NOMO-1 (cell line): ENCODE measurements at regions not wholly inside any gene's neighbourhood (a gene's known extent, or its start where the extent isn't known, plus 50 kb on each side); places are given as distances from the start of the nearest gene placed in this dataset.

ENCODE experiments used
- DNase-seq, 2 experiments: peaks; one replicate each; lab custom pipeline; 2025; ENCODE audit not compliant: unreplicated experiment in 2 of 2; lab: John Stamatoyannopoulos, UW

GRCh38 chr1:25011943-25012638 lies 82.0 kb upstream of the RUNX3 start:
- DNase-seq, result no peak

GRCh38 chr1:25011275-25011674 lies 81.2 kb upstream of the RUNX3 start:
- no peak for DNase-seq

- no peak for DNase-seq
These were observed 79.7 kb upstream of the RUNX3 start for GRCh38 chr1:25009671-25010262.

- no peak for DNase-seq
These were observed 78.1 kb upstream of the RUNX3 start for GRCh38 chr1:25008192-25008485.

GRCh38 chr1:25007390-25008191 lies 77.5 kb upstream of the RUNX3 start:
- DNase-seq, result peak; percentile 52 to 57

- DNase-seq, result no peak
These were observed 76.7 kb upstream of the RUNX3 start for GRCh38 chr1:25006770-25007169.

GRCh38 chr1:25004355-25004754 lies 74.3 kb upstream of the RUNX3 start:
- DNase-seq, result no peak

- DNase-seq, result no peak
These were observed 73.5 kb upstream of the RUNX3 start for GRCh38 chr1:25003457-25004190.

GRCh38 chr1:25003000-25003399 lies 72.9 kb upstream of the RUNX3 start:
- DNase-seq, result no peak

GRCh38 chr1:25001125-25001915 lies 71.2 kb upstream of the RUNX3 start:
- DNase-seq, result no peak

- DNase-seq, result no peak
These were observed 69.8 kb upstream of the RUNX3 start for GRCh38 chr1:24999906-25000305.

- no peak for DNase-seq
These were observed 69.3 kb upstream of the RUNX3 start for GRCh38 chr1:24999426-24999825.

GRCh38 chr1:24998563-24999245 lies 68.6 kb upstream of the RUNX3 start:
- DNase-seq, result no peak

GRCh38 chr1:24996983-24997893 lies 67.2 kb upstream of the RUNX3 start:
- DNase-seq, result no peak

- no peak for DNase-seq
These were observed 66.4 kb upstream of the RUNX3 start for GRCh38 chr1:24996456-24996855.

GRCh38 chr1:24995661-24996060 lies 65.6 kb upstream of the RUNX3 start:
- DNase-seq, result no peak

- DNase-seq, result no peak
These were observed 65.1 kb upstream of the RUNX3 start for GRCh38 chr1:24995140-24995539.

- no peak for DNase-seq
These were observed 64.0 kb upstream of the RUNX3 start for GRCh38 chr1:24993871-24994580.
